DMS114 treated with DMSO at 0.1 percent for 48 hours (cell line): ENCODE measurements at regions not wholly inside any gene's neighbourhood (a gene's known extent, or its start where the extent isn't known, plus 50 kb on each side); places are given as distances from the start of the nearest gene placed in this dataset.

Source experiments
- DNase-seq: peaks from one replicate; lab custom pipeline; 2025; ENCODE audit not compliant: unreplicated experiment; lab: John Stamatoyannopoulos, UW

- DNase-seq, result no peak
Observed at GRCh38 chr10:27451054-27451453, 53.0 kb upstream of the RAB18 start.

GRCh38 chr10:27450225-27450624 is 53.9 kb upstream of the RAB18 start:
- DNase-seq, result no peak

DNA sequence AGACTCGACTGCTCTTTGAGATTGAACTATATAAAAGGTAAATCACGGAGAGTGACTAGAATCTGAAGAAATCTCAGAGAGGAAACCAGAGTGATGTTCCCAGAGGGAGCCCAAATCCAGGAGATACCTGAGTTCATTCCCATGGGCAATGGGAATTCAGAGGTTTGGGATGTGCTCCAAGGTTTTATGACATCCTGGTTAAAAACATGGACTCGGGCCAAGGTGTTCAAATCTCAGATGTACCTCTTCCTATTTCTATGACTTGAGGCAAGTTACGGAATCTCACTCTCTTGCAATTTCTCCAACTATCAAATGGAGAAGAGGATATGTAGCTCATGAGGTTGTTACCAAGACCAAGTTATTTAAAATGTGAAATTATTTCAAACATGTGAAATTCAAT is 54.5 kb upstream of the RAB18 start:
- DNase-seq, result no peak

- no peak for DNase-seq
Observed at GRCh38 chr10:27448921-27449320, 55.2 kb upstream of the RAB18 start.

GRCh38 chr10:27447540-27447939 is 56.6 kb upstream of the RAB18 start:
- DNase-seq, result no peak

DNA sequence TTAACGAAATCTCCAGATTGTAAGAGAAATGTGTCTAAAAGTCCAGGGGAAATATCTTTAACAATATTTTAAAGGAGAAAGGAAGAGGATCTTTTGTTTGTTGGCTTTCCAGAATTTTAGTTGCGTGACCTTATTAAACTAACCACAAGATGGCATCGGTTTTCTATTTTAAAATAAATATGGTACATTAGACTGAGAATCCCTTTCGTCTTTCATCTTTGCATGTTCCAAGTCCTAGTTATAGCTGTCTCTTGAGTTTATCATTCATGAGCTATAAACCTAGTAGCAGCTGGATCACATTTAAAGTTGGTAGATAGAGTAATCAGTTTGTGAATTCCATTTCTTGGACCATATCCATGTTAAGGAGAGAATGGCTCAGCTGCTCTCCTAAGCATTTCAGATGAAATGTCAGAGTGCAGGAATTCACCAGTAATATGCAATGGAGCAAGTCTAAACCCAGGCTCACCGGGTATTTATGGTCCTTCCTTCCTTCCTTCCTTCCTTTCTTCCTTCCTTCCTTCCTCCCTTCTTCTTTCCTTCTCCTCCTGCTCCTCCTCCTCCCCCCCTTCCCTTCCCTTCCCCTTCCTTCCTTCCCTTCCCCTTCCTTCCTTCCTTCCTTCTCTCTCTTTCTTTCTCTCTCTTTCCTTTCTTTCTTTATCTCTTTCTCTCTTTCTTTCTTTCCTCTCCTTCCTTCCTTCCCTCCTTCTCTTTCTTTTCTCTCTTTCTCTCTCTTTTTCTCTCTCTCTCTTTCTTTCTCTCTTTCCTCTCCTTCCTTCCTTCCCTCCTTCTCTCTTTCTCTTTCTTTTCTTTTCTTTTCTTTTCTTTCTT is 57.8 kb upstream of the RAB18 start:
- peak; percentile 68 for DNase-seq

DNA sequence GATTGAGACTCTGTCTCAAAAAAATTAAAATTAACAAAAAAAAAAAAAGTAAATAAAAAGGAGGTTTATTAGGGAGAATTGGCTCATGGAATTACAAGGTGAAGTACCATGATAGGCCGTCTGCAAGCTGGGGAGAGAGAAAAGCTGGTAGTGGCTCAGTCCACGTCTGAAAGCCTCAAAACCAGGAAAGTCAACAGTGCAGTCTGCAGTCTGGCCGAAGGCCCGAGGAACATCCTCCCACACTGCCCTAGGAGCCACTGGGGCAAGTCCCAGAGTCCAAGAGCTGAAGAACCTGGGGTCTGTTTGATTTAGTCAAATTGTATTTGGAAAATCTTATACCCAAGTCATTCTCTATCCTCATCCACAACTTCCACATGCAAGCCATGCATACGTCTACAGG is 59.0 kb upstream of the RAB18 start:
- no peak for DNase-seq

- DNase-seq, result no peak
Observed at GRCh38 chr10:27440478-27440877, 63.6 kb upstream of the RAB18 start.

GRCh38 chr10:27440021-27440420 is 64.1 kb upstream of the RAB18 start:
- DNase-seq, result no peak

DNA sequence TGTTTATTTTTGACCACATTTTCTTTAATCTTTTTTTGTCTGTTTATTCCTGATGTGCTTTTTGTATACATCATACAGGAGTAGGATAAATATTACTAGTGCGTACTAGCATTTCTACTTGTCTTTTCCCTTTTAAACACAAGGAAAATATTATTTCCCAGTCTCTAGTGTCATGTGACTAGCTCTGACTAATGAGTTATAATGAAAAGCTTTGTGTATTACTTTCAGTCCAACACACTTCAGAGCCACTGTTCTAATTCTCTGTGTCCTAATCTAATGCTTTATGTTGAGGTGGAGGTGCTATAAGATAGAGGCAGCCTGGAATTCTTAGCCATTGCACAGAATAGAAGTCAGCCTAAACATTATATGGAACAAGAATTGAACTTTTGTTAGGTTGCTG is 65.0 kb upstream of the RAB18 start:
- no peak for DNase-seq

- no peak for DNase-seq
Observed at GRCh38 chr10:27437775-27438174, 66.3 kb upstream of the RAB18 start.

DNA sequence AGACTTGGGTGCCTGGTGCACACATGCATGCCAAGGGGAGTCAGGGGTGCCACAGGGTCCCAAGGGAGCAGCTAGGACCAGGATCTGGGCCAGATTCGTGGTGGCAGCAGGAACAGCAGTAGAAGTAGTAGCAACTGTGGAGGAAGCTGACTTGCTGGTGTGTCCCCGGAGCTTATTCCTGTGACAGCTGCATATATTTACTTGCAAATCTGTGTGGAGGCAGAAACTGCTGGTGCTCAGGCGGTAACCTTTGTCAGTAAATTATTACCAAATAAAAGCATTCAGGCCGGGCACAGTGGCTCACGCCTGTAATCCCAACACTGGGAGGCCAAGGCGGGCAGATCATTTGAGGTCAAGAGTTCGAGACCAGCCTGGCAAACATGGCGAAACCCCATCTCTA is 67.4 kb upstream of the RAB18 start:
- DNase-seq, result no peak

DNA sequence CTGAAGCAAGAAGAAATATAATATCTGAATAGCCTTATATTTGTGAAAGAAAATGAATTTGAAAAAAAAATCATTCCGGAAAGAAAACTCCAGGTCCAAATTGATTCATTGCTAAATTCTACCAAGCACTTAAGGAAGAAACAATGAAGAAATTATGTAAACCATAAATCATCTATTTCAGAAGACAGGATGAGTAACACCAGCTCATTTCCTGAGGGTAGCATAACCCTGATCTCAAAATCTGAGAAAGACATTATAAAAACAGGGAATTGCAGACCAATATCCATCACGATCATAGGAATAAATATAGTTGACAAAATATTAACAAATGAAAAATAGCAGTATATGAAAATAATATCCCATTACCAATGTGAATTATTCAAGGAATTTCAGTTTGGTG is 70.1 kb upstream of the RAB18 start:
- no peak for DNase-seq

GRCh38 chr10:27426948-27427467 is 77.1 kb upstream of the RAB18 start:
- no peak for DNase-seq

- DNase-seq, result no peak
Observed at GRCh38 chr10:27413831-27414348, 90.2 kb upstream of the RAB18 start.

DNA sequence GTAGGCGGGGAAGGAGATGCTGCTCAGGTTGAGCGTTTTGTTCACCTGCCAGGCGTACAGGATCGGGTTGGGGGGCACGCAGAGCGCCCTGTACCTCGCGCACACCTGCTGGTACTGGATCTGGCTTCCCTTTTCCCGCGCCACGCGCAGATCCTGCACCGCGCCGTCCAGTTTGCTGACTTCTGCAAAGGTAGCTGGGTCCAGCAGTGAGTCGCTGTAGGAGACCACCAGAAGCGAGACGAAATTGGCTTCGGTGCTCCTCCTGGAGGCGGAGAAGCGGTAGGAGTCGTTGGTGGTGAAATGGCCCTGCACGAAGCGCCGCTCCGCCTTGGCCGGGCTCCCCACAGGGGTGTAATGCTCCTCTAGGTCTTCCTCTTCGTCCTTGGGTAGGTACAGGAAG is 90.7 kb upstream of the RAB18 start:
- DNase-seq, result no peak

DNA sequence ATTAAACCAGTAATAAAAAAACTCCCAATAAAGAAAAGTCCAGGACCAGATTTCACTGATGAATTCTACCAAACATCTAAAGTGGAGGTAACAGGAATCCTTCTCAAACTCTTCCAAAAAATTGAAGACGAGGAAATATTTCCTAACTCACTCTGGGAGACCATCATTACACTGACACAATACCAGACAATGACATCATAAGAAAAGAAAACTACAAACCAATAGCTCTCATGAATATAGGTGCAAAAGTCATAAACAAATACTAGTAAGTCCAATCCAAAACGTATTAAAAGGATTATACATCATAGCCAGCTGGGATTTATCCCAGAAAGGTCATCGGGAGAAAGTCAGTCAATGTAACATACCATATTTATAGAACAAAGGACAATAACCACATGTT is 94.0 kb upstream of the RAB18 start:
- no peak for DNase-seq

DNA sequence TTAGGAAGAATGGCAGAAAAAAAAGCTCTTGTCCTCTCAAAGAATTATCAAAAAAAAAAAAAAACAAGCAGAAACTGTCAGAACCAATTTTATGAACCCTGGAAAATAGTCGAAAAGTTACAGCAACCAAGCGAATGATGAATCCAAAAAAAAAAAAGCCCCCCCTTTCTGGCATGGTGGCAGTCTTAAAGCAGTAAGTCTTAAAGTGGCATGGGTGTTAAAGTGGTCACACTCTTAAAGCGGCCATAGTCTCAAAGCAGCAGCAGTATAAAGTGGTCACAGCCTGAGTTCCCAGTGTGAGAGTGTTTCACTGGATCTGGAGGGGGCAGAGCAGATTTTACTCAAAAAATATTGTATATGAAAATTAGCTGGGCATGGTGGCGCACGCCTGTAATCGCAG is 96.8 kb upstream of the RAB18 start:
- DNase-seq, result no peak

DNA sequence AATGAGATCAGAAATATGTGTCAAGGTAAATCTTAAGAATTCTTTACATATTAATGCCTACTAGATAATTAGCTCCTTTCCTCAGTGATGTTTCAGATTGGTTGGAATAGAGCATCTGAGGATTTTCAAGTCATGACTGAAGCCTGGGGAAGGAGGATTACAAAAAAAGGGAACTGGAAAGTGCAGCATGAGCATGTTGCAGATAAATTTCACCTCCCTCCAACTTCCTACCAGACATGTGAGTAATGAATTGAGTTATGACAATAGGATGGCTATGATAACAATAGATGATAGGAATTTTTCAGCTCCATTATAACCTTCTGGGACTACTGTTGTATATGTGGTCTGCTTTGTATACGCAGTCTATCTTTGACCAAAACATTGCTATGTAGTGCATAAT is 104.2 kb upstream of the RAB18 start:
- DNase-seq, result no peak

GRCh38 chr10:27393961-27394360 is 110.1 kb upstream of the RAB18 start:
- DNase-seq, result no peak

- no peak for DNase-seq
Observed at GRCh38 chr10:27392606-27393005, 111.5 kb upstream of the RAB18 start.

GRCh38 chr10:27391916-27392315 is 112.2 kb upstream of the RAB18 start:
- no peak for DNase-seq

- DNase-seq, result no peak
Observed at GRCh38 chr10:27391325-27391724, 112.8 kb upstream of the RAB18 start.
